SK-N-SH treated with all-trans-retinoic acid at 6 μM for 48 hours (cell line): ENCODE measurements at regions not wholly inside any gene's neighbourhood (a gene's known extent, or its start where the extent isn't known, plus 50 kb on each side); places are given as distances from the start of the nearest gene placed in this dataset.

Experiments used
- ATAC-seq: fragments of 200-7000 bp; cut with Tn5 transposase; 3 replicates; pipeline ENCODE4 v1.9.1; 2020; ENCODE audit warnings: mild to moderate bottlenecking, moderate library complexity
- ARNTL ChIP-seq: fragments of 450-650 bp; formaldehyde crosslinking; IDR thresholded peaks from 2 replicates; pipeline ENCODE4 v1.5.0; 2020; ENCODE audit warnings: low read depth, mild to moderate bottlenecking, moderate library complexity, borderline replicate concordance
- BACH2 ChIP-seq: fragments of 250-450 bp; sonication (Bioruptor Pico); IDR thresholded peaks from 2 replicates; pipeline ENCODE4 v1.9.0; 2021; ENCODE audit warnings: mild to moderate bottlenecking, borderline replicate concordance
- CSDC2 ChIP-seq: fragments of 250-450 bp; sonication (Bioruptor Pico); IDR thresholded peaks from 2 replicates; pipeline ENCODE4 v1.5.0; 2020; ENCODE audit warnings: mild to moderate bottlenecking, moderate library complexity
- ESRRG ChIP-seq: fragments of 250-450 bp; sonication (Bioruptor Pico); IDR thresholded peaks from 2 replicates; pipeline ENCODE4 v1.6.1; 2021; ENCODE audit warnings: mild to moderate bottlenecking
- GLIS3 ChIP-seq: fragments of 250-450 bp; sonication (Bioruptor Pico); IDR thresholded peaks from 2 replicates; pipeline ENCODE4 v1.5.0; 2020; ENCODE audit warnings: mild to moderate bottlenecking, moderate library complexity
- ISL1 ChIP-seq: fragments of 250-450 bp; sonication (Bioruptor Pico); IDR thresholded peaks from 2 replicates; pipeline ENCODE4 v2.1.2; 2022; ENCODE audit warnings: mild to moderate bottlenecking, moderate library complexity
- OSR1 ChIP-seq: fragments of 250-450 bp; sonication (Bioruptor Pico); IDR thresholded peaks from 2 replicates; pipeline ENCODE4 v1.8.0; 2022; ENCODE audit warnings: moderate library complexity, mild to moderate bottlenecking, inconsistent platforms
- POU6F1 ChIP-seq: fragments of 250-450 bp; sonication (Bioruptor Pico); IDR thresholded peaks from 2 replicates; pipeline ENCODE4 v1.8.0; 2021; ENCODE audit warnings: low read depth, mild to moderate bottlenecking, moderate library complexity, borderline replicate concordance
- PPARA ChIP-seq: fragments of 250-450 bp; sonication (Bioruptor Pico); IDR thresholded peaks from 2 replicates; pipeline ENCODE4 v1.5.0; 2020; ENCODE audit warnings: mild to moderate bottlenecking, borderline replicate concordance
- RARB ChIP-seq: fragments of 250-450 bp; sonication (Bioruptor Pico); IDR thresholded peaks from 2 replicates; pipeline ENCODE4 v1.8.0; 2021; ENCODE audit warnings: mild to moderate bottlenecking, moderate library complexity
- TCF4 ChIP-seq: fragments of 250-450 bp; sonication (Bioruptor Pico); IDR thresholded peaks from 2 replicates; pipeline ENCODE4 v1.8.0; 2021; ENCODE audit warnings: mild to moderate bottlenecking, moderate library complexity, borderline replicate concordance
- TOX ChIP-seq: fragments of 250-450 bp; sonication (Bioruptor Pico); IDR thresholded peaks from 2 replicates; pipeline ENCODE4 v1.8.0; 2021; ENCODE audit warnings: mild to moderate bottlenecking, moderate library complexity, borderline replicate concordance
- ZC3H10 ChIP-seq: fragments of 250-450 bp; sonication (Bioruptor Pico); IDR thresholded peaks from 2 replicates; pipeline ENCODE4 v1.5.1; 2021; ENCODE audit warnings: mild to moderate bottlenecking, moderate library complexity
- ZFP3 ChIP-seq: fragments of 250-450 bp; sonication (Bioruptor Pico); IDR thresholded peaks from 2 replicates; pipeline ENCODE4 v1.5.0; 2020; ENCODE audit warnings: mild to moderate bottlenecking, moderate library complexity
- ZFP30 ChIP-seq: fragments of 450-650 bp; formaldehyde crosslinking; IDR thresholded peaks from 2 replicates; pipeline ENCODE4 v1.5.0; 2022; ENCODE audit warnings: mild to moderate bottlenecking, moderate library complexity
- ZNF565 ChIP-seq: fragments of 450-650 bp; formaldehyde crosslinking; conservative IDR thresholded peaks from 2 replicates; pipeline ENCODE4 v1.5.0; 2020; ENCODE audit warnings: low read depth, mild to moderate bottlenecking, moderate library complexity
- ZNF70 ChIP-seq: fragments of 450-650 bp; formaldehyde crosslinking; IDR thresholded peaks from 2 replicates; pipeline ENCODE4 v1.5.0; 2020; ENCODE audit warnings: mild to moderate bottlenecking, moderate library complexity
- ZNF8 ChIP-seq: fragments of 450-650 bp; formaldehyde crosslinking; IDR thresholded peaks from 2 replicates; pipeline ENCODE4 v1.5.0; 2020; ENCODE audit warnings: mild to moderate bottlenecking, moderate library complexity
- TF ChIP-seq, protein P1 (sequence below): fragments of 250-450 bp; sonication (Bioruptor Pico); IDR thresholded peaks from 2 replicates; pipeline ENCODE4 v1.8.0; 2020; ENCODE audit warnings: mild to moderate bottlenecking, moderate library complexity, borderline replicate concordance
- TF ChIP-seq, protein P2 (sequence below): fragments of 250-450 bp; sonication (Bioruptor Pico); IDR thresholded peaks from 2 replicates; pipeline ENCODE4 v1.5.1; 2021; ENCODE audit warnings: mild to moderate bottlenecking, moderate library complexity
- TF ChIP-seq, protein P3 (sequence below): fragments of 250-450 bp; sonication (Bioruptor Pico); IDR thresholded peaks from 2 replicates; pipeline ENCODE4 v1.5.1; 2020; ENCODE audit warnings: low read depth, mild to moderate bottlenecking, moderate library complexity
- TF ChIP-seq, protein P4 (sequence below): fragments of 250-450 bp; sonication (Bioruptor Pico); IDR thresholded peaks from 2 replicates; pipeline ENCODE4 v1.5.0; 2020; ENCODE audit warnings: mild to moderate bottlenecking, moderate library complexity

DNA sequence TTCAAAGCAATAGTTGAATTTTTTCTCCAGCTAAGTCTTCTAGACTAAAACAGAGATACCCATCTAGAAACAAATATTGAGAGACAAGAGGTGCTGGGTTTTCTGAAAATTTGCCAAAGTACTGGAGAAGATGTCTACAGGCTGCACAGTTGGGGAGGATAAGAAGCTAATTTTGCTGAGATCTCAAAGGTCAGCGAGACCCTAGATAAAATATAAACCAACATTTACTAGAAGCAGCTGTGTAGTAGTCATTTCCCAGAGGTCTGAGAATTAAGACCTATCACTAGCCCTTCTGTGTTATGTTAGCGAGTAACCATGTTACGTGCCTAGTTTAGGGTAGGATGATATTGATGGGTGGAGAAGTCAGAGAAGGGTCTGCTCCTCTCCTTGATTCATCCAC is 208.5 kb upstream of the TNC start (continued):
- no peak for TF ChIP-seq TCF4
- no peak for TF ChIP-seq GLIS3
- no peak for TF ChIP-seq ZNF565 (CRISPR knock-in tag)
- TF ChIP-seq PPARA (CRISPR knock-in tag), result no peak
- TF ChIP-seq POU6F1 (CRISPR knock-in tag), result no peak
- no peak for TF ChIP-seq OSR1
- TF ChIP-seq ISL1, result no peak
- no peak for TF ChIP-seq TOX (CRISPR knock-in tag)

DNA sequence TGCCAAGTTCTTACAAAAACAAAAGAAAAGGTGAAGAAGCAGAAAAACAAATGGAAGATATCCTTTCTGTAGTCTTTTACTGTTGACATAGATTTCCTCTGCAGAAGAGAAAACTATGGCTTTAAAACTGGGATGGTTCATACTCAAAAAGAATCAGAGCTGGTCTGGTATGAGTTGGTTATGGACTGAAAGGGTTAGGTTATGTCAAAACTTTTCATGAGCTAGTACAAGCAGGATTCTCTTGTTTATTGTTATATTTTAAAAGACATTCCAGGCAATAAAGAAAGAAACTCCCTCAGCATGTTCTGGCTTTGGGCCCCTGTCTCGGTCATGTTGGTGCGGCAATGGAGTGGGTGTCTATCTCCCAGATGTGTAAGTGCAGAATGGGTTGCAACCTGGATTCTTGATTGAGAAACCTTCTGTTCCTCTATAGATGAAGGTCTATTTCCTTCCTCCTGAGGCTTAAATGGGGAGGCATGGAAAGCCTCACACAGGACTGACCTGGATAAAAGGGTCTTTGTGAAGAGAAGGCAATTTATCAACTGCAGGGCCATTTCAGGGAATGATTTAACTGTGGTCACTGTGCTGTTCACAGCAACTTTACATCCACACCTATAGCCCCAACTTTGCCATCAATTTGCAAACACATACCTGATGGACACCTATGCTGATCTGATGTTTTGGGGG is 209.6 kb upstream of the TNC start:
- peak; percentile 25; the same call in 2 of the 3 replicates for ATAC-seq
- no peak for TF ChIP-seq ZNF8
- no peak for TF ChIP-seq ZC3H10 (CRISPR knock-in tag)
- TF ChIP-seq PPARA (CRISPR knock-in tag), result no peak
- no peak for TF ChIP-seq CSDC2
- no peak for TF ChIP-seq TOX (CRISPR knock-in tag)
- no peak for TF ChIP-seq ARNTL (CRISPR knock-in tag)
- TF ChIP-seq ZNF70 (CRISPR knock-in tag), result no peak
- no peak for TF ChIP-seq GLIS3
- TF ChIP-seq RARB, result no peak
- no peak for TF ChIP-seq OSR1
- no peak for TF ChIP-seq ZFP3 (CRISPR knock-in tag)
- TF ChIP-seq, protein P1, sequence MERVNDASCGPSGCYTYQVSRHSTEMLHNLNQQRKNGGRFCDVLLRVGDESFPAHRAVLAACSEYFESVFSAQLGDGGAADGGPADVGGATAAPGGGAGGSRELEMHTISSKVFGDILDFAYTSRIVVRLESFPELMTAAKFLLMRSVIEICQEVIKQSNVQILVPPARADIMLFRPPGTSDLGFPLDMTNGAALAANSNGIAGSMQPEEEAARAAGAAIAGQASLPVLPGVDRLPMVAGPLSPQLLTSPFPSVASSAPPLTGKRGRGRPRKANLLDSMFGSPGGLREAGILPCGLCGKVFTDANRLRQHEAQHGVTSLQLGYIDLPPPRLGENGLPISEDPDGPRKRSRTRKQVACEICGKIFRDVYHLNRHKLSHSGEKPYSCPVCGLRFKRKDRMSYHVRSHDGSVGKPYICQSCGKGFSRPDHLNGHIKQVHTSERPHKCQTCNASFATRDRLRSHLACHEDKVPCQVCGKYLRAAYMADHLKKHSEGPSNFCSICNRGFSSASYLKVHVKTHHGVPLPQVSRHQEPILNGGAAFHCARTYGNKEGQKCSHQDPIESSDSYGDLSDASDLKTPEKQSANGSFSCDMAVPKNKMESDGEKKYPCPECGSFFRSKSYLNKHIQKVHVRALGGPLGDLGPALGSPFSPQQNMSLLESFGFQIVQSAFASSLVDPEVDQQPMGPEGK (CRISPR knock-in tag), result no peak
- no peak for TF ChIP-seq ZFP30 (CRISPR knock-in tag)
- TF ChIP-seq BACH2 (CRISPR knock-in tag), result no peak

DNA sequence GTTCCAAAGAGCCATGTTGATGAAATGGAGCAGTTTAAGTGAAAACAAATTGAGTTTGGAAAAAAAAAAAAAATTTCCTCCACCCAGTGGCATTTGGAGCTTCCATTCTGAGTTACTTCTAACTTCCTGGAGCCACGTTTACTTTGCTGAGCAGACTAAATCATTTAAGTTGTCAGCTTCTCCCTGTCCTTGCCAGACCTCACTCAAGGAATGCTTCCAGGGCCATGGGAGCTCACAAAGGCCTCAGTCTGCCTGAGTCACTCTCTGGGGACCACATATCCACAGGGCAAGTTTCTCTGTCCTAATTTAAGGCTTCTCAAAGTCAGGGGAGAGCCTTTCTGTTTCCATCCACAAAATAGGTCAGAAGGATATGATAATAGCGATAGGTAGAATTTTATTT is 210.3 kb upstream of the TNC start:
- TF ChIP-seq, protein P2, sequence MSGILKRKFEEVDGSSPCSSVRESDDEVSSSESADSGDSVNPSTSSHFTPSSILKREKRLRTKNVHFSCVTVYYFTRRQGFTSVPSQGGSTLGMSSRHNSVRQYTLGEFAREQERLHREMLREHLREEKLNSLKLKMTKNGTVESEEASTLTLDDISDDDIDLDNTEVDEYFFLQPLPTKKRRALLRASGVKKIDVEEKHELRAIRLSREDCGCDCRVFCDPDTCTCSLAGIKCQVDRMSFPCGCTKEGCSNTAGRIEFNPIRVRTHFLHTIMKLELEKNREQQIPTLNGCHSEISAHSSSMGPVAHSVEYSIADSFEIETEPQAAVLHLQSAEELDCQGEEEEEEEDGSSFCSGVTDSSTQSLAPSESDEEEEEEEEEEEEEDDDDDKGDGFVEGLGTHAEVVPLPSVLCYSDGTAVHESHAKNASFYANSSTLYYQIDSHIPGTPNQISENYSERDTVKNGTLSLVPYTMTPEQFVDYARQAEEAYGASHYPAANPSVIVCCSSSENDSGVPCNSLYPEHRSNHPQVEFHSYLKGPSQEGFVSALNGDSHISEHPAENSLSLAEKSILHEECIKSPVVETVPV (CRISPR knock-in tag), result no peak
- TF ChIP-seq ZC3H10 (CRISPR knock-in tag), result no peak
- TF ChIP-seq CSDC2, result no peak
- TF ChIP-seq OSR1, result no peak
- no peak for TF ChIP-seq RARB
- no peak for TF ChIP-seq ARNTL (CRISPR knock-in tag)
- TF ChIP-seq, protein P3, sequence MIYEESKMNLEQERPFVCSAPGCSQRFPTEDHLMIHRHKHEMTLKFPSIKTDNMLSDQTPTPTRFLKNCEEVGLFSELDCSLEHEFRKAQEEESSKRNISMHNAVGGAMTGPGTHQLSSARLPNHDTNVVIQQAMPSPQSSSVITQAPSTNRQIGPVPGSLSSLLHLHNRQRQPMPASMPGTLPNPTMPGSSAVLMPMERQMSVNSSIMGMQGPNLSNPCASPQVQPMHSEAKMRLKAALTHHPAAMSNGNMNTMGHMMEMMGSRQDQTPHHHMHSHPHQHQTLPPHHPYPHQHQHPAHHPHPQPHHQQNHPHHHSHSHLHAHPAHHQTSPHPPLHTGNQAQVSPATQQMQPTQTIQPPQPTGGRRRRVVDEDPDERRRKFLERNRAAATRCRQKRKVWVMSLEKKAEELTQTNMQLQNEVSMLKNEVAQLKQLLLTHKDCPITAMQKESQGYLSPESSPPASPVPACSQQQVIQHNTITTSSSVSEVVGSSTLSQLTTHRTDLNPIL (CRISPR knock-in tag), result no peak
- no peak for TF ChIP-seq PPARA (CRISPR knock-in tag)
- no peak for TF ChIP-seq BACH2 (CRISPR knock-in tag)
- no peak for TF ChIP-seq ISL1
- TF ChIP-seq, protein P4, sequence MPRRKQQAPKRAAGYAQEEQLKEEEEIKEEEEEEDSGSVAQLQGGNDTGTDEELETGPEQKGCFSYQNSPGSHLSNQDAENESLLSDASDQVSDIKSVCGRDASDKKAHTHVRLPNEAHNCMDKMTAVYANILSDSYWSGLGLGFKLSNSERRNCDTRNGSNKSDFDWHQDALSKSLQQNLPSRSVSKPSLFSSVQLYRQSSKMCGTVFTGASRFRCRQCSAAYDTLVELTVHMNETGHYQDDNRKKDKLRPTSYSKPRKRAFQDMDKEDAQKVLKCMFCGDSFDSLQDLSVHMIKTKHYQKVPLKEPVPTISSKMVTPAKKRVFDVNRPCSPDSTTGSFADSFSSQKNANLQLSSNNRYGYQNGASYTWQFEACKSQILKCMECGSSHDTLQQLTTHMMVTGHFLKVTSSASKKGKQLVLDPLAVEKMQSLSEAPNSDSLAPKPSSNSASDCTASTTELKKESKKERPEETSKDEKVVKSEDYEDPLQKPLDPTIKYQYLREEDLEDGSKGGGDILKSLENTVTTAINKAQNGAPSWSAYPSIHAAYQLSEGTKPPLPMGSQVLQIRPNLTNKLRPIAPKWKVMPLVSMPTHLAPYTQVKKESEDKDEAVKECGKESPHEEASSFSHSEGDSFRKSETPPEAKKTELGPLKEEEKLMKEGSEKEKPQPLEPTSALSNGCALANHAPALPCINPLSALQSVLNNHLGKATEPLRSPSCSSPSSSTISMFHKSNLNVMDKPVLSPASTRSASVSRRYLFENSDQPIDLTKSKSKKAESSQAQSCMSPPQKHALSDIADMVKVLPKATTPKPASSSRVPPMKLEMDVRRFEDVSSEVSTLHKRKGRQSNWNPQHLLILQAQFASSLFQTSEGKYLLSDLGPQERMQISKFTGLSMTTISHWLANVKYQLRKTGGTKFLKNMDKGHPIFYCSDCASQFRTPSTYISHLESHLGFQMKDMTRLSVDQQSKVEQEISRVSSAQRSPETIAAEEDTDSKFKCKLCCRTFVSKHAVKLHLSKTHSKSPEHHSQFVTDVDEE (CRISPR knock-in tag), result no peak
- TF ChIP-seq ESRRG (CRISPR knock-in tag), result no peak
- TF ChIP-seq, all 23 proteins: peak for 0
- peak; percentile 91 for ATAC-seq
